ENCODE measurements at regions not wholly inside any gene's neighbourhood (a gene's known extent, or its start where the extent isn't known, plus 50 kb on each side); places are given as distances from the start of the nearest gene placed in this dataset.

DNA sequence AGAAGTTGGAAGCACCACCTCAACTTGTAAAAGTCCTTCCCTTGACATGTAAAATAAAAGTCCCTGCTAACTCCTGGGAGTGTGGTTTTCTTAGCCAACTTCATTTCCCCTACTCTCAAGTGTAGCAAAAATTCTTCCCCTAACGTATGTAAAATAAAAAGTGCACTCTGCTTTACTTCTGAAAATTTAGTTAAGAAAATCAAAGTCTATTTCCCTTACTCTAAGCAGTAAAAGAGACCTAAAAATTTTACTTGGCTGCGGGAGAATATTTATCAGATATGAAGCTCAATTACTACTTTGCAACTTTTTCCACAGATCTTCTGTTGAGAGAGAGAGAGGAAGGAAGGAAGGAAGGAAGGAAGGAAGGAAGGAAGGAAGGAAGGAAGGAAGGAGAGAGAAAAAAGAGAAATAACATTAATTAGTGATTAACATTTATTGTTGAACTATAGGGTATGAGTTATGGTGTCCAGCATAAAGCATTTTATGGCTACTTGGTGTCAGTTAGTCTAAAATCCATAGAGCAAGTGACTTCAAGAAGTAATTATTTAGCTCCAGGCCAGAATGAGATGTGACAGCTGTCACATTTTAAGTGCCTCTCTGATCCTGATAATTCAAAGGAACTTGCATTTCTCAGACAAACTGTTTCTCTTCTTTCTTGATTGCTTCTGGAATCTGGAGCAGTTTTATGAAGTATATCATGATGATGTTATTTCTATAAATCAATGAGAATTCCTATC is 210.3 kb downstream of the TMX3 start:
- no peaks in the 10 kb centered on the region for H3K79me2 ChIP-seq (ENCODE audit: control insufficient read depth, low read length)
- no peaks in the 10 kb centered on the region for H3K36me3 ChIP-seq (ENCODE audit: control insufficient read depth, low read length)
- H3K4me2 ChIP-seq (ENCODE audit: low read length) = no peak overlapping the region
- H3K9me2 ChIP-seq (replicated peaks; ENCODE audit: control insufficient read depth, low read length) = no peaks in the 10 kb centered on the region
- no peaks in the 10 kb centered on the region for H3F3A ChIP-seq (ENCODE audit: control insufficient read depth, insufficient read depth)
- H4K20me1 ChIP-seq (ENCODE audit: control insufficient read depth, insufficient read depth, low read depth, low read length) = no peaks in the 10 kb centered on the region
- TF ChIP-seq, protein P1, sequence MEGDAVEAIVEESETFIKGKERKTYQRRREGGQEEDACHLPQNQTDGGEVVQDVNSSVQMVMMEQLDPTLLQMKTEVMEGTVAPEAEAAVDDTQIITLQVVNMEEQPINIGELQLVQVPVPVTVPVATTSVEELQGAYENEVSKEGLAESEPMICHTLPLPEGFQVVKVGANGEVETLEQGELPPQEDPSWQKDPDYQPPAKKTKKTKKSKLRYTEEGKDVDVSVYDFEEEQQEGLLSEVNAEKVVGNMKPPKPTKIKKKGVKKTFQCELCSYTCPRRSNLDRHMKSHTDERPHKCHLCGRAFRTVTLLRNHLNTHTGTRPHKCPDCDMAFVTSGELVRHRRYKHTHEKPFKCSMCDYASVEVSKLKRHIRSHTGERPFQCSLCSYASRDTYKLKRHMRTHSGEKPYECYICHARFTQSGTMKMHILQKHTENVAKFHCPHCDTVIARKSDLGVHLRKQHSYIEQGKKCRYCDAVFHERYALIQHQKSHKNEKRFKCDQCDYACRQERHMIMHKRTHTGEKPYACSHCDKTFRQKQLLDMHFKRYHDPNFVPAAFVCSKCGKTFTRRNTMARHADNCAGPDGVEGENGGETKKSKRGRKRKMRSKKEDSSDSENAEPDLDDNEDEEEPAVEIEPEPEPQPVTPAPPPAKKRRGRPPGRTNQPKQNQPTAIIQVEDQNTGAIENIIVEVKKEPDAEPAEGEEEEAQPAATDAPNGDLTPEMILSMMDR (IDR thresholded peaks at IDR 0.05; ENCODE audit: low read depth, low read length, poor library complexity, severe bottlenecking) = no peak
- TF ChIP-seq EZH2phosphoT487 (IDR thresholded peaks at IDR 0.05; ENCODE audit: borderline replicate concordance, low read length) = no peak
- H3K4me1 ChIP-seq (ENCODE audit: control insufficient read depth, low read length) = no peaks in the 10 kb centered on the region
- no peaks in the 10 kb centered on the region for H3K9me3 ChIP-seq (ENCODE audit: control insufficient read depth, insufficient read depth, low read length)
- no peak overlapping the region for H3K4me3 ChIP-seq (ENCODE audit: low read length)
- H3K27me3 ChIP-seq (ENCODE audit: control insufficient read depth, low read length) = no peaks in the 10 kb centered on the region
- no peak overlapping the region for H3K27ac ChIP-seq (ENCODE audit: low read depth, low read length)

DNA sequence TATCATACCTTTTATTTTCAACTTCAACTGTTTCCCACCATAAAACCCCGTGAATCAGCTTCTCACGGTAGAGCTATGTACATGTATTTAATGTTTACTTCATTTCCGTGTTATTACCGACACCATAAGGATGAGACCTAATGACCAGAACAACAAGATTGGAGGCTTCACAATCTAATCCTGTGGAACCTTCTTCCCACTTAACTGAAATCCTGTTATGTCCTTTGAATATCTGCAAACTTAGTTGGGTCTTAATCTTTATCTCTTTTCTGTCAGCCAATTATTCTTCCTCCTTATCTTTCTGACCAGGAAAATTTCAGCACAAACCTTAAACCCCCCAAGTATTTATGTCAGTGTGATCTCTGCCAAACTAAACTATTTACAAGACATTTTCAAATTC is 214.4 kb downstream of the TMX3 start:
- H3K4me3 ChIP-seq (ENCODE audit: low read length) = no peak overlapping the region
- no peaks in the 10 kb centered on the region for H3K36me3 ChIP-seq (ENCODE audit: control insufficient read depth, low read length)
- H4K20me1 ChIP-seq (ENCODE audit: control insufficient read depth, insufficient read depth, low read depth, low read length) = no peaks in the 10 kb centered on the region
- H3K9me2 ChIP-seq (replicated peaks; ENCODE audit: control insufficient read depth, low read length) = no peaks in the 10 kb centered on the region; the same call in 1 of the 2 replicates
- no peaks in the 10 kb centered on the region for H3K4me1 ChIP-seq (ENCODE audit: control insufficient read depth, low read length)
- no peaks in the 10 kb centered on the region for H3K27me3 ChIP-seq (ENCODE audit: control insufficient read depth, low read length)
- TF ChIP-seq EZH2phosphoT487 (IDR thresholded peaks at IDR 0.05; ENCODE audit: borderline replicate concordance, low read length) = no peak
- H3K9me3 ChIP-seq (ENCODE audit: control insufficient read depth, insufficient read depth, low read length) = no peaks in the 10 kb centered on the region
- no peaks in the 10 kb centered on the region for H3F3A ChIP-seq (ENCODE audit: control insufficient read depth, insufficient read depth)
- H3K79me2 ChIP-seq (ENCODE audit: control insufficient read depth, low read length) = no peaks in the 10 kb centered on the region
- H3K4me2 ChIP-seq (ENCODE audit: low read length) = no peak overlapping the region
- no peak overlapping the region for H3K27ac ChIP-seq (ENCODE audit: low read depth, low read length)

DNA sequence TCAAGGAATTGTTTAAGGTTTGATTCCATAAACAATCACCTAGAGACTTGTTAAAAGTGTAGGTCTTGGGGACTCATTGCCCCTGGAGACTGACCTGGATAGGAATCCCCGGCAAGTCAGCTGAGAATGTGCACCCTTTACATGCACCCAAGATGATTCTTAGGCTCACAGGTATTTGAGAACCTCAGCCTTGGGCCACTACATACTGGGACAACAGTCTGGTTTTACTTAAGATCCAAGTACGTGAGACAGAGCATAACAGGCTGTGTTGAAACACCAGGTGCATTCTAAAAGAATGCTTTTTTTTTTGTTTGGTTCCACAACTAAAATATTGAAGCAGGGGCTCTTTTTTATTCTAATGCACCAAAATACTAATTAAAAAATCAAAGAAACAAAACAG is 215.8 kb downstream of the TMX3 start:
- H3F3A ChIP-seq (ENCODE audit: control insufficient read depth, insufficient read depth) = no peaks in the 10 kb centered on the region
- no peak overlapping the region for H3K27ac ChIP-seq (ENCODE audit: low read depth, low read length)
- H4K20me1 ChIP-seq (ENCODE audit: control insufficient read depth, insufficient read depth, low read depth, low read length) = no peaks in the 10 kb centered on the region
- H3K4me3 ChIP-seq (ENCODE audit: low read length) = no peak overlapping the region
- H3K4me2 ChIP-seq (ENCODE audit: low read length) = no peak overlapping the region
- no peaks in the 10 kb centered on the region for H3K27me3 ChIP-seq (ENCODE audit: control insufficient read depth, low read length)
- H3K9me2 ChIP-seq (replicated peaks; ENCODE audit: control insufficient read depth, low read length) = no peaks in the 10 kb centered on the region; the same call in 1 of the 2 replicates
- no peaks in the 10 kb centered on the region for H3K4me1 ChIP-seq (ENCODE audit: control insufficient read depth, low read length)
- no peaks in the 10 kb centered on the region for H3K9me3 ChIP-seq (ENCODE audit: control insufficient read depth, insufficient read depth, low read length)
- TF ChIP-seq EZH2phosphoT487 (IDR thresholded peaks at IDR 0.05; ENCODE audit: borderline replicate concordance, low read length) = no peak
- TF ChIP-seq, protein P1 (IDR thresholded peaks at IDR 0.05; ENCODE audit: low read depth, low read length, poor library complexity, severe bottlenecking) = no peak
- H3K36me3 ChIP-seq (ENCODE audit: control insufficient read depth, low read length) = no peaks in the 10 kb centered on the region
- H3K79me2 ChIP-seq (ENCODE audit: control insufficient read depth, low read length) = no peaks in the 10 kb centered on the region

DNA sequence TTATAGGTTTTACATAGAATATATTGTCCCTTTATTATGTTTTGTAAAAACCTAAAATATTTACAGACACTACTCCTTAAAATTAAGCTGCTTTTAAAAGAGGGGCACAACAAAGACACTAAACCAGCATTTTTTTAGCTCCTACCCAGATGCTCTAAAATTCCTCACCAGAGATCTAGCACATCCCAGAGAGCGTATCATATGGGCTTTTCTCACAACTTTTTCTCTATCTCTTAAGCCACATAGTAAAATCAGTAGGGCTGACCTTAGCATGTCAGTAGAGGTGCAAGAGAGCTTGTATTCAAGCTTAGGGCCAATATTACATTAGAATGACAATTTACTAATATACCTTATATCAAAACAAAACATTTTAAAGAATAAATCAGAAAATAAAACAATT is 216.3 kb downstream of the TMX3 start:
- Histone ChIP-seq H3K9me3 (ENCODE audit: control insufficient read depth, insufficient read depth, low read length) (no peaks in the 10 kb centered on the region), H3K9me2 (replicated peaks; ENCODE audit: control insufficient read depth, low read length) (no peaks in the 10 kb centered on the region; the same call in 1 of the 2 replicates), H3K27ac (ENCODE audit: low read depth, low read length) (no peak overlapping the region), H3K4me2 (ENCODE audit: low read length) (no peak overlapping the region), H3K36me3 (ENCODE audit: control insufficient read depth, low read length) (no peaks in the 10 kb centered on the region), H3K4me3 (ENCODE audit: low read length) (no peak overlapping the region), H4K20me1 (ENCODE audit: control insufficient read depth, insufficient read depth, low read depth, low read length) (no peaks in the 10 kb centered on the region), H3K27me3 (ENCODE audit: control insufficient read depth, low read length) (no peaks in the 10 kb centered on the region), H3K79me2 (ENCODE audit: control insufficient read depth, low read length) (no peaks in the 10 kb centered on the region), H3F3A (ENCODE audit: control insufficient read depth, insufficient read depth) (no peaks in the 10 kb centered on the region), H3K4me1 (ENCODE audit: control insufficient read depth, low read length) (no peaks in the 10 kb centered on the region)
- TF ChIP-seq, protein P1 (IDR thresholded peaks at IDR 0.05; ENCODE audit: low read depth, low read length, poor library complexity, severe bottlenecking) = no peak
- no peak for TF ChIP-seq EZH2phosphoT487 (IDR thresholded peaks at IDR 0.05; ENCODE audit: borderline replicate concordance, low read length)
